Kidney (tissue), 13 donors: ENCODE measurements at regions not wholly inside any gene's neighbourhood (a gene's known extent, or its start where the extent isn't known, plus 50 kb on each side); places are given as distances from the start of the nearest gene placed in this dataset.

Source experiments
- DNase-seq, 5 donors: peaks; one replicate each; pipeline ENCODE4 v3.0.0-alpha.2; 2013 to 2020
- FAIRE-seq: peaks from 2 replicates; lab custom pipeline; 2012; peaks lifted over from hg19 to GRCh38; lab: Jason Lieb, UNC
- H3K27ac ChIP-seq, 2 donors: one replicate each; pipeline ENCODE4 v1.7.0; 2013; ENCODE audit warnings: low read depth in 2 of 2, low read length in 2 of 2, inconsistent platforms in 1 of 2
- H3K27me3 ChIP-seq: one replicate; pipeline ENCODE4 v1.7.1; 2013; ENCODE audit warnings: low read length, inconsistent platforms; ENCODE audit not compliant: control insufficient read depth, insufficient read depth
- H3K36me3 ChIP-seq, 3 donors: one replicate each; pipeline versions ENCODE4 v1.7.0 to v1.7.1; 2013; ENCODE audit warnings: low read length in 3 of 3, control low read depth in 1 of 3, inconsistent platforms in 1 of 3; ENCODE audit not compliant: insufficient read depth in 3 of 3, control insufficient read depth in 2 of 3
- H3K4me1 ChIP-seq, 3 donors: one replicate each; pipeline versions ENCODE4 v1.7.0 to v1.7.1; 2013; ENCODE audit warnings: low read length in 3 of 3, inconsistent platforms in 1 of 3, low read depth in 1 of 3; ENCODE audit not compliant: control insufficient read depth in 2 of 3, insufficient read depth in 2 of 3
- H3K4me3 ChIP-seq, 3 donors: one replicate each; pipeline versions ENCODE4 v1.7.0 to v1.8.1; 2013; ENCODE audit warnings: low read length in 3 of 3, control low read depth in 1 of 3, inconsistent platforms in 1 of 3
- H3K9ac ChIP-seq, 3 donors: one replicate each; pipeline versions ENCODE4 v1.7.0 to v1.7.1; 2013; ENCODE audit warnings: low read length in 3 of 3, control low read depth in 1 of 3, inconsistent platforms in 1 of 3
- H3K9me3 ChIP-seq, 3 donors: one replicate each; pipeline versions ENCODE4 v1.7.0 to v1.7.1; 2013; ENCODE audit warnings: low read length in 3 of 3, control low read depth in 1 of 3, inconsistent platforms in 1 of 3; ENCODE audit not compliant: control insufficient read depth in 2 of 3, insufficient read depth in 1 of 3
- CTCF ChIP-seq: IDR thresholded peaks from 3 replicates; pipeline ENCODE4 v1.5.1; 2012; ENCODE audit warnings: mild to moderate bottlenecking, moderate library complexity, borderline replicate concordance; ENCODE audit not compliant: insufficient read depth; ENCODE audit errors: extremely low read depth
- intact Hi-C: fragments of 100-400 bp; cut with DNase I; formaldehyde crosslinking; loops from one replicate; pipeline ENCODE4 v1.11.1; 2022
- donor health status: control.
- donor health status: control.
- donor health status: control.
- donor health status: control.
- donor health status: control.
- donor health status: DM: yes; HTN: yes; CAD: no.
- donor health status: Normal renal cell carcinoma (clear cell type).

- intact Hi-C loops = no loop called here
- H3K36me3 ChIP-seq = no peaks in the 10 kb centered on the region
- DNase-seq = no peak
- no peaks in the 10 kb centered on the region for H3K9me3 ChIP-seq
- H3K27me3 ChIP-seq = no peaks in the 10 kb centered on the region
- no peak for FAIRE-seq
- H3K27ac ChIP-seq = no peak overlapping the region
- H3K4me3 ChIP-seq = no peak overlapping the region
- TF ChIP-seq CTCF = no peak
- H3K9ac ChIP-seq = no peak overlapping the region
- H3K4me1 ChIP-seq = no peaks in the 10 kb centered on the region
These were observed 70.2 kb downstream of the RND3 start for GRCh38 chr2:150417278-150417677.

- Histone ChIP-seq H3K27ac (no peak overlapping the region), H3K4me3 (no peak overlapping the region), H3K4me1 (peaks cover 0 to 6% (median 2%) of the 10 kb centered on the region in 3 donors), H3K9me3 (no peaks in the 10 kb centered on the region), H3K36me3 (no peaks in the 10 kb centered on the region), H3K9ac (no peak overlapping the region), H3K27me3 (no peaks in the 10 kb centered on the region)
- FAIRE-seq = no peak
- no peak for TF ChIP-seq CTCF
- no peak for DNase-seq
- intact Hi-C loops = no loop called here
These were observed 72.4 kb downstream of the RND3 start for GRCh38 chr2:150415022-150415421.

- Histone ChIP-seq H3K4me1 (peaks cover 0 to 13% (median 2%) of the 10 kb centered on the region in 3 donors), H3K9ac (no peak overlapping the region), H3K9me3 (no peaks in the 10 kb centered on the region), H3K36me3 (no peaks in the 10 kb centered on the region), H3K4me3 (no peak overlapping the region), H3K27me3 (no peaks in the 10 kb centered on the region), H3K27ac (no peak overlapping the region)
- intact Hi-C loops = no loop called here
- FAIRE-seq = no peak
- no peak for DNase-seq
- no peak for TF ChIP-seq CTCF
These were observed 73.6 kb downstream of the RND3 start for GRCh38 chr2:150413910-150414309.

GRCh38 chr2:150413366-150413765 is 74.1 kb downstream of the RND3 start:
- Histone ChIP-seq H3K9ac (no peak overlapping the region), H3K27ac (no peak overlapping the region), H3K4me1 (peaks cover 0 to 13% (median 2%) of the 10 kb centered on the region in 3 donors), H3K36me3 (no peaks in the 10 kb centered on the region), H3K9me3 (no peaks in the 10 kb centered on the region), H3K4me3 (no peak overlapping the region), H3K27me3 (no peaks in the 10 kb centered on the region)
- no peak for TF ChIP-seq CTCF
- DNase-seq = no peak
- intact Hi-C loops = no loop called here
- no peak for FAIRE-seq
